ENCODE measurements at regions not wholly inside any gene's neighbourhood (a gene's known extent, or its start where the extent isn't known, plus 50 kb on each side); places are given as distances from the start of the nearest gene placed in this dataset.

DNA sequence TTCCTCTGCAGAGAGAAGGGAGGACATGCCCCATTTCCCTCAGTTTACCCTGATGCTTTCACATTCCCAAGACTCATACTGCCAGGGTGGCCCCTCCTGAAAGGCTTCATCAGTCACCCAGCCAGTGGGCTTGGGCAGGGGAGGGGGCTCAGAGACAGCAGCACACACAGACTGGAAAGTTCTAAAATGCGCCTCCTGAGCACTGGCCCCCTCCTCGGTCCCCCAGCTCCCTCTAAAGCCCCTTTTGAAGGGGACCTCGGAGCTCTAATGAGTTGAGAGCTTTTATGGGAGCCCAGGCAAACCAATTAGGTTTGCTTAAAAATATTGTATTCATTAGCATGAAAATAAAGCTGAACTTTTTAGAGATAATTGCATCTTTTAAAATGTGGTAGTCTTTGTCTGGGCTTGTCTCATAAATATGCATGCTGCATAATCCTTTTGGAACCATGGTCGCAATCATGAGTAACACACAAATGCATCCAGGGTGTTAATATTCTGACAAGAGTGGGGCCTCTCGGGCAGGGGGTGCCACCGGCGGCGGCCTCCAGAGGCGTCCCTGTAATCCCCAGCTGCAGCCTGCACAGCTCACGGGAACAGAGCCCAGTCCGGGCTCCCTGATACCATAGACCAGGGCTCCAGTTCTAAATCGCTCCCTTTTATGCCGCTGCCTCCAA, 78.5 kb downstream of the RPLP1 start:
- DNase-seq (ENCODE audit: low spot score), result no peak

DNA sequence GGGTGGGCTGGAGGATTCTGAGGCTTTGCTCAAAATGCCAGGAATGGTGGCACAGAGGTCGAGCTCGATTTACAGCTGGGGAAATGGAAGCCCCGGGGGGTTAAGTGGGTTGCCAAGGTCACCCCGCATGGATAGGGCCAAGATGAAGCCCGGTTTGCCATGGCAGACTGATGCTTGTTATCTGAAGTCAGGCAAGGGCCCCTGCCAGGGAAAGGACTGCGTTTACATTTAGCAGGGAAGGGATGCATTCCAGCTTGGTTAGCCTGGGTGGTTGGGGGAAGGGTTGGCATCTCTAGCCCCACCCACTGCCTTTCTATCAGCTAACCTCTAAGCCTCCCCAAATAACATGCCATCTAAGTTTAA, 79.0 kb downstream of the RPLP1 start:
- no peak for DNase-seq (ENCODE audit: low spot score)

DNA sequence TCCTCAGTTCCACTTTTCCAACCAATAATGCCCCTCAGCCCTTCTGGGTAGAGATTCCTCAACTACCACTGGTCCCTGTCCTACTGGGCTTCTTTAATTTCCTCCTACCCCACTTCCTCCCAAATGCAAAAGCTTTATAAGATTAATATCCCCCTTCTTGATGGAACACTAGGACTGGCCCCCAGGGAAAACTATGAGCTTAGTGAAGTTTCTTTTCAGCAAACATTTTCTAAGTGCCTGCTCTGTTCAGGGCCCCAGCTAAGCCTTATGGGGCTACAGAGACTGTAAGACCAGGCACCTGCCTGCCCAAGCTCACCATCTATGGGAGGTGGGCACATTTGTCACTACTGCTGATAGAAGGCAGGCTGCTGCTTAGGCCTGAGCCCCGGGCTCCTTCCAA, 79.4 kb downstream of the RPLP1 start:
- DNase-seq (ENCODE audit: low spot score), result no peak

DNA sequence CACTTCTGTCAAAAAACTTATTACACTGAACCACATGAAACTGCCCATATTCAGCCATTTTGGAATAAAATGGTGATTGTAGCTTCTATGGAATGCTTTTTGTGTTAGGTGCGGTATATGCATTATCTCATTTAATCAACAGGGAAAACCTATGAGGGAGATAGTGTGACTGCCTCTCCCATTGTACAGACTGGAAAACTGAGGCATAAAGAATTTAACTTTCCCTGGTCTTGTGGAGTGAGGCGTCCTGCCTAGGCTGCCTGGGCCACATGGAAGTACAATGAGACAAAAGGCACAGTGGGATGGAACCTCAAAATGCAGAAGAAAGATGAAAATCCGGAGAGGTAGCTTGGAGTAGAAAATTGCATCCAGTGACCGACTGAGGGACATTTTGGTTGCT, 80.2 kb downstream of the RPLP1 start:
- DNase-seq (ENCODE audit: low spot score), result no peak

DNA sequence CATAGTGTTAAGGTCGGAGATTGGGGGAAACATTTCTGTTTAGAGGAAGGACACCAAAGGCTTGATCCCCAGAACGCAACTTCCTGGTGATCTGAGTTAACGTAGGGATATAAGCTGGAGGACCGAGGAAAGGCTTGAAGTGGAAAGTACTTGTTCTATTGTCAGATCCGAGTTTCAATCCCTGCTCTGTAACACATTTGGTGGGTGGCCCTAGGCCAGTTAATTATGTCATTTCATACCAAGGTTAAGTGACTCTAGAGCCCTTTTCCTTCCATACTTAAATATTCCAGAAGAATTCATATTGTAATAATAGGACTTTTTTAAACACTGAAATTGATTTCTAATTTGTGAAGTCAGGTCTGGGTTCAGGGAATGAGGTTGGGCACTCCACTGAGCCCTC, 80.9 kb downstream of the RPLP1 start:
- no peak for DNase-seq (ENCODE audit: low spot score)

DNA sequence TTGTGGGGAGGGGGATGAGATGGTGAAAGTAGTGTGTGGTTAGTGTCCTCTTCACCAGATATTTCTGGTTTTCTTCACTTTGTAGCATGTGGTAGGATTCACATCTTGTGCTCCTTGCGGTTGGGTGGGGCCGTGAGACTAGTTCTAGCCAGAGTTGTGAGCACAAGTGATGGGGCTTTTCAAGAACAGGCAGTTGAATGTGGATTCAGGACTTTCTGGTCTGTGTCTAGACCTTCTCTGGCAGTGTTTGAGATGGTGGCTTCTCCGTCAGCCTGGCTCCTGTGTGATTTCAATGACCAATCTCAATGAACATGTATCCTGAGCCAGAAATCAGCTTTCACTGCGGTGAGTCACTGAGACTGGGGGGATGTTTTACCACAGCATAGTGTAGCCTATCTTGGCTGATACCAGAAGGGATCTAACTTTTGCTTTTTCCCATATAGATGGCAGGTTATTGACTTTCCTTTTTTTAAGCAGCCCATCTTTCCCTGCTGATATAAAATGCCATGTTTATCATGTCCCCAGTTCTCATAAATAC, 82.6 kb downstream of the RPLP1 start:
- no peak for DNase-seq (ENCODE audit: low spot score)

DNA sequence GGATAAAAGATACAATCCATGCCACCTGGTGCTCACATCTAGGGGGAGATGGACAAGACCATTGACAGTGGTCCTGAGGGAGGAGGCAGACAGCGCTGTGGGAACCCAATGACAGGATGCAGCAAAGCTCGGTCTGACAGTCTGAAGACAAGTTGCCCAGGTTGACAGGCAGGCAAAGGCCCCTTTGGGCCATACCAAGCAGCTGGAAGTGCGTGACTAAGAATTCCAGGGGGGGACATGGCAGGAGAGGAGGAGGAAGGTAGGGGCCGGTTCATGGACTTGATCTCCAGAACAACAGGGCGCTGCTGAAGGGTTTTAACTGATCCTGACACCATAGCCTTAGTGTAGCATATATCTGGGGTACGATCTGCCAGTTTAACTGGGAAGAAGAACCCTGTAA, 83.4 kb downstream of the RPLP1 start:
- no peak for DNase-seq (ENCODE audit: low spot score)

DNA sequence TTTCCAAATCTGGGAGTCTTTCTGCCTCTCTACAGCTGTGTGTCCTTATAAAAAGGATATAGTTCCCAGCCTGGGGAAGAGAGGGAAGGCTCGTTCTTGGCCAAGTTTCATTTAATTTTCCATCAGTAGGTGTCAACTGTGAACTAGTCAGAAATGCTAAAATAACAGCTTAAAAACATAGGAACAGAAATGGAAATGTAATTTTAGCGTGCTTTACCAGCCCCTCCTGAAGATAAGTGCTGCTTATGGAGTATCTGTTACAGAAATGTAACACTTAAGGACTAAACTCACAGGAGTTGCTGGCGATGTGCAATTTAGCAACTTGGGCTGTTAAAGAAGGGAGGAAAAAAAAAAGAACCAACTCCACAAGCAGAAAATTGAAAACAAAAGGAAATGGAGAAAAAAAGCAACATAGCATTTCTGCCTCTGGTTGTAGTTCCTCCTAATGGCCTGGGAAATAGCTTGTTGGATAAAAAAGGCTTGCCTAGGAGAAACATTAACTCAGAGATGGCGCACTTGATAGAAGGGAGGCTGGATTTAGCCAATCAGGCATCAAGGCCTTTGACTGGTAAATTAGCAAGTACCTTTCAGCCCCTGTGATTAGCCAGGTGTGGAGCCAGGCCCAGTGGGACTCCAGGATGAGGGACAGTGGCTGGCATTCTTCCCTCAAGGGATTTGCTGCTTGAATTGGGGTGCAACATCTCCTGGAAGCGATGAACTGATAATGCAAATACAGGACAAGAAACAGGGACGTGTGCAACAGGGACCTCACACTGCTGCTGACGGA, 84.3 kb downstream of the RPLP1 start:
- no peak for DNase-seq (ENCODE audit: low spot score)

DNA sequence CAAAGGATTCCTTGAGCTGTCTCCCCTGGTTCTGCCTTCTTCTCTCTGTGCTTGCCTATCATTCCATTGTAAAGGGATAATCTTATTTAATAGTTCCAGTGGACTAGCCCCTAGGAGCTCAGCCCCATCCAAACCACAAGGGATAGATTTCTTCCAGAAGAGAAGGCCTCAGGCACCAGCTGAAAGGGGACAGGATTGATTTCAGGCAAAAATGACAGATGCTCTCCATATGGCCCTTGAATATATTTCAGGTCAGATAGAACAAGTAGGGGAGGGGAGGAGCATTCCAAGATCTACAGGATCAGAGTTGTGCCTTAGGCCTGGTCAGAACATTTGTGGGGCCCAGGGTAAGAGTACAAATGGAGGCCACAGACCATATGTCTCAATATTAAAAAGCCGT, 85.3 kb downstream of the RPLP1 start:
- no peak for DNase-seq (ENCODE audit: low spot score)

DNA sequence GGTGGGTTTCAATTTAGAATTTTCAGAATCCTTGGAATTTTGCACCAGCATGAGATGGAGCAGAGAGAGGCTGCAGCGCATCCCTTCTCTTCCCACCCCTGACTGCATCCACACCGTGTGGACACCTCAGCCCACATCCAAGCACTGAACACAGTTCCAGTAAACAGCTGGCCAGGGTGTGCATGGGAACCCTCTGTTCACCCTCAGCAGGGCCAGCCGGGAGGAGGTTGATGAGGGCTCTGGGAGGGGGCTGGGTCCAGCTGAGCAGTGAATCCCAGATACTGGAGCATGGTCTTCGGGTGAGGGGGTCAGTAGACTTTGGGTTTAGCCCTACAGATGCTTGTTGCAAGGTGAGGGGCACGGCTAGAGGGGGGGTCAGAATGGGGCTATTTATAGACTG, 85.8 kb downstream of the RPLP1 start:
- no peak for DNase-seq (ENCODE audit: low spot score)

DNA sequence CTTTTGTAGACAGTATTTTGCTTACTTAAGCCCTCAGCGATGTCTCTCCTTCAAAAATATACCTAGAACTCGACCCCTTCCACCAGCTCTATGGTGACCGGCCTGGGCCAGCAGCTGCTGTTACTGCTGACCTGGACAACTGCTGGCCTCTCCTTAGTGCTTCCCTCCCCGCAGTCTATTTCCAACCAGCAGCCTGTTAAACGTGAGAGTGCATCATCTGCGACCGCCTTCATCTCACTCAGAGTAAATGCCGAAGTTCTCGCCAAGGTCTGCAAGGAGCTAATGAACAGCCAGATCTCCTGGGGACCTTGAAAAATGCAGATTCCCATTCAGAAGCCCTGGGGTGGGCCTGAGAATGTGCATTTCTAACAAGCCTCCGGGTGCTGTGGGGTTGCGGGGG, 86.7 kb downstream of the RPLP1 start:
- no peak for DNase-seq (ENCODE audit: low spot score)

DNA sequence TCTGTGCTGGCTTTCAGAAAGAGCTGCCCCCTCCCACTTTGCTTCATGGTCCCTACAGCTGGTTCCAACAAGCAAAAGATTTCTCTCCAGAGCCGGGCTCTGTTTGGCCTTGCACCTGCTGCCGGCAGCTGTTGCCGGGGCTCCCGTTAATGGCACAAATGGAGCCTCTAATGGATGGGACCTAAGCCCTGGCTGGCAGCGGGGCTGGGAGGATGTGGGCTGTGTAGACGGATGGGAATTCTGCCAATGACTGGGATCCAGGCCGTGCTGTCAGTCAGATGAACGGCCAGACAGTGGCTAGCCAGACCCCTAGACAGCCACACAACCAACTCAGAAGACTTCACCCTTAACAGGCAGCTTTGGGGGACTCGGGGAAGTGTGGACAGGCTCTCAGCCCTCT, 88.0 kb downstream of the RPLP1 start:
- DNase-seq (ENCODE audit: low spot score), result peak; percentile 83

DNA sequence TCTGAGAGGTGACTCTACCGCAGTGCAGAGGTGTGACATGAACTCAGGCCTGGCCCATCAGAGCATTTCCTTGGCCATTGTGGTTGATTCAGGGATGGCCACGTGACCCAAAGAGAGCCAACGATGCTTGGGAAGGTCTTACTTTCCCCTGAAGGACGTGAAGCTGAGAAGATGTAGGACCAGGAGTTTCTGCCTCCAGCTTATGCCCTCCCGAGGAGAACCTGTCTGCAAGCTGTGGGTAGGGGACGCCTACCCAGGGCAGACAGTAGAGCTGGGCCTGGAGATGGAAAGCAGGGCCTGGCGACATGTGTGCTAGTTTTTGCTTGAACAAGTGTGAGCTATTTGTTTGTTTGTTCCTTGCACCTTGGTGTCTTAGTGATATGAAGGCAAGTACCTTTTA, 89.4 kb downstream of the RPLP1 start:
- peak; percentile 37 for DNase-seq (ENCODE audit: low spot score)

DNA sequence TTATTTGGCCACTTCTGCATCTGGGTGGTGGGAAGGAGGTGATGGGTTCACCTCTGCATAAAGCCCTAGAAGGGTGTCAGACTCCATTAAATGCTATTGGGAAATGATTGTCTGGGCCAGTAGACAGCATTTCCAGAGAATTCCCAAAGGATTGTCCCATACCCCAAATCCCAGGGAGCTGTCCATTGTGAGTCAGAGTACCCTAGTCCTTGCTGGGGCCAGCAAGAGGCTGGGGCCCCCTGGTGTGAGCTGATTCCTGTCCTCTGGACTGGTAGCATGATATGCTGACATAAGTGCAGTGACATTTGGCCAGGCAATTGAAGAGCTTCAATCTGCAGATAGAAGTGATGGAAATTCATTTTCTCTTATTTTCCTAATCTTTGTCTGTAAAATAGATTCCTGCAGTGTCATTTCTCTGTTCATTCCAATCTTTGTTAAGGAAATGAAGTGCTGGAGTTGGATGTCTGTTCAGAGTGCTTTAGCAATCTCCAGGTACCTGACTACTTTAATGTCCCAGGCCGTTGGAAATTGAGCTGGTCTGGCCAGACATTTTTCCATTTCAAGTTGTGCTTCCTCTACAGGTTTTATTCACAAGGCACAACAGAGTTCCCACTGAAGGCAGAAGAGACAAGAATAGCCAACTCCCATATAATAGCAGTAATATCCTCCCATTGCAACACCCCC, 91.2 kb downstream of the RPLP1 start:
- no peak for DNase-seq (ENCODE audit: low spot score)

DNA sequence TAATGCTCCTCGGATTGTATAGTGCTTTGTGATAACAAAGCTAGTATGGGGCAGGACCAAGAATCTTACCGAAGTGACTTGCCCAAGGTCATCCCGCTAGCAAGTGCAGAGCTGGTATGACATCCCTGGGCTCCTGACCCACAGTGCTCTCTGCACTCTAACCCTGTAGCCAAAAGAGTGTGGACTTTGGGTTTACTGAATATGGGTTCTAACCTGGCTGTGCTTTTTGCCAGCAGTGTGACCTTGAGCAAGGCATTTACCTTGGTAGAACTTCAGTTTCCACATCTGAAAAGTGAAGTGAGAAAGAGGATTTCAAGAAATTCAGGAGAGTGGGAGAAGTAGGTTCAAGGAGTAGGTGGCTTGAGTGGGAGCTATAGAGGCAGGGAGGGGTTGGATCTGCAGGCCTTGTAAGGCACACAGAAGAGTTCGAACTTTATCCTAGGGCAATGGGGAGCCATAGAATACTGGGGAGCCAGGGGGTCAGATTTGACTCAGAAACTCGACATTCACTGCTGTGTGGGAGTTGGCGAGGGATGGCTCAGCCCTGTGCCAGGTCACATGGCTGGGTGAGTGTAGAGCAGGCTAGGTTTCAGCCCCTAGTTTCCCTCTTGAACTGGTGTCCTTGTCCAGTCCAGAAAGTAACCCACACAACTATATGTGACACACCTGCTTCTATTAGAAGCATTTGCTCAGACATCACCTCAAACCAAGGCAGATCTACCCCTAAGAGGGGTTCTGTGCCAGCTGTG, 91.9 kb downstream of the RPLP1 start:
- no peak for DNase-seq (ENCODE audit: low spot score)

DNA sequence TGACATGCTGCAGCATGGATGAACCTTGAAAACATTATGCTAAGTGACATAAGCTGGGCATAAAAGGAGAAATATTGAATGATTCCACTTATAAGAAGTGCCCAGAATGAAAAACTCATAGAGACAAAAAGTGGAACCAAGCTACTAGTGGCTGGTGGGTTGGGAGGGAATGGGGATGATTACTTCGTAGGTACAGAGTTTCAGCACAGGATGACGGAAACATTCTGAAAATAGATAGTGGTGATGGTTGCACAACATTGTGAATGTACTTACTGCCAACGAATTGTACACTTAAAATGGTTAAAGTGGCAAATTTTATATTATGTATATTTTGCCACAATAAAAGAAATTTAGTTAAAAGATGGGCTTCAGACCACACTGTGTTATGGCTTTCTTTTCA, 93.6 kb downstream of the RPLP1 start:
- DNase-seq (ENCODE audit: low spot score), result no peak

DNA sequence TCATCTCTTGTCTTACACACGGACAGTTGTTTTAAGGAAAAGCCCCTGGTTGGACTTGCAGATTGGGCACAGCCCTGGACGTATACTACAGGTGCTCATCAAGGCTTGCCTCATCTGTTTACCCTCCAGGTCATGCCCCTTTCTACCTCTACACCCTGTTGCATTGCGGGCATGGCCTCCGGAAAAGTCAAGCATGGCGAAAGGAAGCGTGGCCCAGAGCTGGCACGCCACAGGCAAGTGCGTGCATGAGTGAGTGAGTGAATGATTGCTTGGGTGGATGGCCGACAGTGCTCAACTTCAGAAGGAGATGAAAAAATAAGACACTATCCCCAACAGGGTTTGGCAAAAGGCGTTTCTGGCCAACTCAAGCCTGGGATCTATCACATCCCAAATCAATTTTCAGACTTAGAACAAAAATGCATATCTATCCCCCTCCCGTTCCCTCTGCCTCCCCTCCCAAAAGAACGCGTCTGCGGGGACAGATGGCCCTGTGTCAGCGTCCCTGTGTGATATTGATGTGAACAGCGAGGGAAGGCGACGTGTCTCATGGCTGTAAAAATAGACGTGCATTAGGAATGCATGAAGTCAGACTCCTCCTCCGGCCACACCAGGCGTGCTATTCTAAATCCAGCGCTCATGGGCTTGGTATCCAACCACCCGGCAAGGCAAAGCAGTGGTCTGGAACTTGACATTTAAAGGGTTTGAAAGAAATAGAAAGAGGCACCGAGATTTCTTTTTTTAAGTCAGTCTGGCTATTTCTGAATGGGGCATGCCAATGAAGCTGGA, 96.0 kb downstream of the RPLP1 start:
- no peak for DNase-seq (ENCODE audit: low spot score)

DNA sequence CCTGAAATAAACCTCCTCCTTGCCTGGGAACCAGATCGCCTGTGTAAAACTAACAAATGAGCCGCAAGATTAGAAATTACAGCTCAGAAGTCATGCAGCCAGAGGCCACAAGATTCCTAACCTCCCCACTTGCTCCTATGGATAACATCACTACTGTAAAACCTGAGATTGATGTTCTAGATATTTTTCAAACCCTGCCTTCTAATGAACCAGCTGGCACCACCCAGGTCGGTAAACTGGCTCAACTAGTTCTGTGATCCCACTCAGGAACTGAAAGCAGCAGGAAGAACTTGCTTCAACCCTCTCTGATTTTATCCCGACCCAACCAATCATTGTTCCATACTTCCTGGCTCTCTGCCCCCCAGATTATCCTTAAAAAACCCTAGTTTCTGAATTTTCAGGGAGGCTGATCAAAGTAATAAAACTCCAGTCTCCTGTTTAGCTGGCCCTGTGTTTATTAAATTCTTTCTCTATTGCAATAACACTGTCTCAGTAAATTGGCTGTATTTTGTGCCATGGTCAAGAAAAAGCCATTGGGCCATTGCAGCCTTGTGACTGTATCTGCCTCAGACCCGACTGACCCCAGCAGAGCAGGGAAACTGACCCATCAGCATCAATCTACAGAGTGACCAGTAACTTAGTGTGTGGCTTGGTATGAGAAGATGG, 98.9 kb downstream of the RPLP1 start:
- no peak for DNase-seq (ENCODE audit: low spot score)

DNA sequence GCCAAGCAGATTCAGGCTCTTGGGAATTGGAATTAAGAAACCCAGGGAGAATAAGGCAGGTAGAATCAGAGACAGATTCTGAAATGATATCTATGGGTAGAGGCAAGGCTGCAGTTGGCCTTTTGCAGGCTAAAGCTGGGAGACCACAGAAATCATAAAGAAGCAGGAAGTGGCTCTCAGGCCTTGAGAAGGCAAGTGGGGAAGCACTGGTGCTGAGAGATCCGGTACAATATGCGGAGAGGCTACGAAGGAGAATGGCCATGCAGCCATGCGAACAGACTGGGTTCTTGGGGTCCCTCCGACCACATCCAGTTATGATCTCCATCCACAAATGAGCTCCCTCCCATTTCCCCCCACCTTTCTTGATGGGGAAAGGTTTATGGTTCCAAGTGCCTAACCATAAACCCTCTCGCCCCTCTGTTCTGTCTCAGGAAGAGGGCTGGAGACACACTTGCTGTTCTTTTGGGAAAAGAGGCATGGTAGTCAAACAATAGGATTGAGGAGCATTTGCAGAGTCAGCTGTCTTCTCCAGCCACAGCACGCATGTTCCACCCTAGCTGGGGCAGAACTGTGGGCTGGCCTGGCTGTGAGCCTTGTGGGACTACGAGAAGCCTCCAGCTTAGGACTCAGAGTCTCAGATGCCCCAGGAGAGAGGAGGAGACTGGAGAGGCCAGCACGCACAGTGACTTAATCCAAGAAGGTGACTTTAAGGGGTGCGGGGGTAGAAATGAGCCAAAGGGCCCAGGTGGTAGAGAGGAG, 99.6 kb downstream of the RPLP1 start:
- no peak for DNase-seq (ENCODE audit: low spot score)

DNA sequence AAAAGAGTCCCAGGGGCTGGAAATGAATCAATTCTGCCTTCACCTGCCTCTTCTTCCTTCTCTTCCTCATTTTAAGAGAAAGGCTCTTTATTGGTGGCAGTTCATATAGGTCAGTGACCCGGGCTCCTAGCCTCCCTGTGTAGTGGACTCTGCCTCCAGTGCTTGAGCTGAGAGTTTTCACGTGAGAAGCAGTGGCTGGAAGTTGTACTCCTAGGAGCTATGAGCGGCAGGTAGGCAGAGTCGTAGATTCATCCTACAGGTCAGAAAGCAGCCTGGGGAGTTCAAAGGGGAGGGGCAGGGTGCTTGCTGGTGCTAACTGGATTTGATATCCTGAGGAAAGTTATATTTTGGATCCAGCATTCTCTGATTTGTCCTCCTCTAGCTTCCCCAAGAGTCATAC, 101.1 kb downstream of the RPLP1 start:
- DNase-seq (ENCODE audit: low spot score), result no peak

All from left forelimb (tissue), 1 donor.